GM12801 (cell line): ENCODE measurements at regions not wholly inside any gene's neighbourhood (a gene's known extent, or its start where the extent isn't known, plus 50 kb on each side); places are given as distances from the start of the nearest gene placed in this dataset.

Experiments used
- CTCF ChIP-seq: IDR thresholded peaks from one replicate; pipeline ENCODE4 v1.5.1; 2011; ENCODE audit warnings: control low read depth; ENCODE audit not compliant: insufficient read length; ENCODE audit errors: extremely low read depth

- no peak for TF ChIP-seq CTCF
These were observed 194.1 kb upstream of the ARHGEF26 start for GRCh38 chr3:153927107-153927506.

DNA sequence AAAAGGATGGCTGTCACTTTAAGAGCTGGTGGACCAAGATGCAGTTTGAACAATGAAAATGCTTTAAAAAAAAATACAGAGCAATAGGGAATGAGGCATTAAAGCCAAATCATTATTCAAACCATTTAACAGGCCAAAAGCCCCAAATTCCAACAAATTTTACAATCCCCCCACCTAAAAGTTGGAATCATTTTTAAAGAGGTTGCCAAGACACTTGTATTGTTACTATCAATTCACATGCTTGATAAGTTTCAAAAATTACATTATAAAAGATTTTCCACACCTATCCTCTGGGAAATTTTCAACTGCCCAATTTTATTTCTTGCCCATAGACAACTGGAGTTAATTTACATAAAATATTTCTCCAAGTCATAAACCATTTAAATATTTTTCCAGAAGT lies 192.3 kb upstream of the ARHGEF26 start:
- TF ChIP-seq CTCF, result no peak

DNA sequence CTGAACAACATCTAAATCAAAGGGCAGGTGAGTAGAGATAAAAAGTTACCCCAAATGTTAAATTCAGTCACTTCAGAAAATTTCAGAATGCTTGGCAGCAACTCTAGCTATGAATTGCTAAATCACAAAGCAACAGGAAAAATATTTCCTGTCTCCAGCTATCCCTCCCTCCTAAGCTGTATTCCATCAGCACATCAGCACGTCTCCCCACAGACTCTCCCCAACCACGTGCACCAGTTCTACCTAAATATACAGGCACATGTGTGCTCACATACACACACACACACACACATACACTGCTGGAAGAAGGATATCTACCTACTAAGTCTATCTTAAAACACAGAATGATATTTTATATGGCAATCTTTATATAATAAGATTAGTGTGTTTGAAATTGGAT lies 177.1 kb upstream of the ARHGEF26 start:
- no peak for TF ChIP-seq CTCF

DNA sequence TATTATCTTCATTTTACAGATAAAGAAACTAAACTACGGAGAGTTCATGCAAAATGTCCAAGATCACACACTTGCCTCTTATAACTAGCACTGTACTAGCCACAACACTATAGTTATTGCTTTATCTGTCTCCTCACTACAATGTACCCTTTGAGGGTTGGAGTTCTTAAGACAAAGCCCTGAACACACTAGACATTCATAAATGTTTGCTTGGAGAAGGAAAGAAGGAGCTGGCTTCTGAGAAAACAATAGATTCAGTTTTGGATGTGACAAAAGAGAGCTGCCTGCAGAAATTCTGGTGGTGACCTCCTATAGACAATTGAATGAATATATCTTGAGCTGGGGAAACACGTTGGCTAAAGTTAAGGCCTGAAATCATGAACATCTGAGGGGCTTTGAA lies 169.9 kb upstream of the ARHGEF26 start:
- no peak for TF ChIP-seq CTCF

- no peak for TF ChIP-seq CTCF
These were observed 169.1 kb upstream of the ARHGEF26 start for GRCh38 chr3:153952091-153952490.

- TF ChIP-seq CTCF, result no peak
These were observed 164.6 kb upstream of the ARHGEF26 start for GRCh38 chr3:153956613-153957012.

- TF ChIP-seq CTCF, result no peak
These were observed 163.8 kb upstream of the ARHGEF26 start for GRCh38 chr3:153957421-153957820.
